ENCODE measurements at regions not wholly inside any gene's neighbourhood (a gene's known extent, or its start where the extent isn't known, plus 50 kb on each side); places are given as distances from the start of the nearest gene placed in this dataset.

DNA sequence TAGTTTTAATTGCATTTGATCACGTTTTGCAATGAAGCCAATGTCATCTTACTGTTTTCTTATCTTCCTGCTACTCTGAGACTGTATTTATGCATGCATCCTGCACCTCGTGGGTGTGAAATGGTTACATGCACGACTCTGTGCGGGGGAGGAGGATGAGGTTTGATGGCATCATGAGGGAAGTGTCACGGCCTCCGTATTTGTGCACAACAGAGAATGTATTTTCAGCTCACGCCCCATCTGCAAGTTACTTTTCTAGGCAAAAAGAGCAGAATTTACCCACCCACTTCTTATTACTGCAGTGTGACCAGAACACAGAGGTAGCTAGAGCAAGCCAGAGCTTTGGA, 145.1 kb downstream of the TDRD15 start:
- Histone ChIP-seq H3K4me1 (ENCODE audit: control insufficient read depth, insufficient read depth, low read length) (no peaks in the 10 kb centered on the region), H3K9me3 (ENCODE audit: control insufficient read depth, insufficient read depth, low read length) (no peaks in the 10 kb centered on the region), H3K36me3 (ENCODE audit: control insufficient read depth, insufficient read depth, low read length) (no peaks in the 10 kb centered on the region), H3K27me3 (ENCODE audit: control insufficient read depth, insufficient read depth, low read length) (no peaks in the 10 kb centered on the region), H3K27ac (ENCODE audit: low read length) (no peak overlapping the region), H3K4me3 (ENCODE audit: low read length) (no peak overlapping the region)
- H3K4me1 Mint-ChIP-seq: no peaks in the 10 kb centered on the region
- H3K36me3 Mint-ChIP-seq: no peaks in the 10 kb centered on the region
- peaks cover 0 to 2% of the 10 kb centered on the region in 2 donors for H3K9me3 Mint-ChIP-seq
- no peak overlapping the region for H3K4me3 Mint-ChIP-seq
- H3K27ac Mint-ChIP-seq: no peak overlapping the region
- TF ChIP-seq, protein P1, sequence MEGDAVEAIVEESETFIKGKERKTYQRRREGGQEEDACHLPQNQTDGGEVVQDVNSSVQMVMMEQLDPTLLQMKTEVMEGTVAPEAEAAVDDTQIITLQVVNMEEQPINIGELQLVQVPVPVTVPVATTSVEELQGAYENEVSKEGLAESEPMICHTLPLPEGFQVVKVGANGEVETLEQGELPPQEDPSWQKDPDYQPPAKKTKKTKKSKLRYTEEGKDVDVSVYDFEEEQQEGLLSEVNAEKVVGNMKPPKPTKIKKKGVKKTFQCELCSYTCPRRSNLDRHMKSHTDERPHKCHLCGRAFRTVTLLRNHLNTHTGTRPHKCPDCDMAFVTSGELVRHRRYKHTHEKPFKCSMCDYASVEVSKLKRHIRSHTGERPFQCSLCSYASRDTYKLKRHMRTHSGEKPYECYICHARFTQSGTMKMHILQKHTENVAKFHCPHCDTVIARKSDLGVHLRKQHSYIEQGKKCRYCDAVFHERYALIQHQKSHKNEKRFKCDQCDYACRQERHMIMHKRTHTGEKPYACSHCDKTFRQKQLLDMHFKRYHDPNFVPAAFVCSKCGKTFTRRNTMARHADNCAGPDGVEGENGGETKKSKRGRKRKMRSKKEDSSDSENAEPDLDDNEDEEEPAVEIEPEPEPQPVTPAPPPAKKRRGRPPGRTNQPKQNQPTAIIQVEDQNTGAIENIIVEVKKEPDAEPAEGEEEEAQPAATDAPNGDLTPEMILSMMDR (IDR thresholded peaks at IDR 0.05): no peak
- ATAC-seq (no peak), DNase-seq (no peak)
- intact Hi-C loops (cut with micrococcal nuclease): no loop called here
- 67% methylated on average over 7 of the region's 7 CpGs for WGBS (ENCODE audit: insufficient coverage)
- H3K27me3 Mint-ChIP-seq (ENCODE audit: low read depth in 2 of 2): no peaks in the 10 kb centered on the region

DNA sequence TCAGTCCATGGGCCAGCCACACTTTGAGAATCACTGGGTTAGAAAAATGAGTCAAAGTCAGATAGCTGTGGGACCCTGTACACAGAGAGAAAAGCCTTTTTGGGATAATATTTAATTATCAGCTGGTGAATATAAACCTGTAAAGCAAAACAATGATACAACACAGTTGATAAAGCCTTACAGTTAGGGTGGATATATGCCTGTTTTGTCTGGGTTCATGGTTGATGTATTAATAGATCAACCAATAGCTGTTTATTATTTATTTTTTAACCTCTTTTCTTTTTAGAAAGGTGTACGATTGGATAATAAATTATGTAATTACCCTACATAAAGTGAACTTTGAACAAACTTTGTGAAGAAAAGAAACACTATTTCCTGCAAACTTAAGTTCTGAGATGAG, 145.6 kb downstream of the TDRD15 start:
- Mint-ChIP-seq H3K36me3 (no peaks in the 10 kb centered on the region), H3K4me3 (no peak overlapping the region), H3K27ac (no peak overlapping the region), H3K27me3 (ENCODE audit: low read depth in 2 of 2) (no peaks in the 10 kb centered on the region), H3K4me1 (no peaks in the 10 kb centered on the region), H3K9me3 (peaks cover 0 to 2% of the 10 kb centered on the region in 2 donors)
- WGBS (ENCODE audit: insufficient coverage): no CpG with 5 or more reads among the region's 1 CpG
- TF ChIP-seq, protein P1 (IDR thresholded peaks at IDR 0.05): no peak
- Histone ChIP-seq H3K4me3 (ENCODE audit: low read length) (no peak overlapping the region), H3K9me3 (ENCODE audit: control insufficient read depth, insufficient read depth, low read length) (no peaks in the 10 kb centered on the region), H3K27ac (ENCODE audit: low read length) (no peak overlapping the region), H3K27me3 (ENCODE audit: control insufficient read depth, insufficient read depth, low read length) (no peaks in the 10 kb centered on the region), H3K36me3 (ENCODE audit: control insufficient read depth, insufficient read depth, low read length) (no peaks in the 10 kb centered on the region), H3K4me1 (ENCODE audit: control insufficient read depth, insufficient read depth, low read length) (no peaks in the 10 kb centered on the region)
- ATAC-seq (no peak), DNase-seq (no peak)
- intact Hi-C loops (cut with micrococcal nuclease): no loop called here

DNA sequence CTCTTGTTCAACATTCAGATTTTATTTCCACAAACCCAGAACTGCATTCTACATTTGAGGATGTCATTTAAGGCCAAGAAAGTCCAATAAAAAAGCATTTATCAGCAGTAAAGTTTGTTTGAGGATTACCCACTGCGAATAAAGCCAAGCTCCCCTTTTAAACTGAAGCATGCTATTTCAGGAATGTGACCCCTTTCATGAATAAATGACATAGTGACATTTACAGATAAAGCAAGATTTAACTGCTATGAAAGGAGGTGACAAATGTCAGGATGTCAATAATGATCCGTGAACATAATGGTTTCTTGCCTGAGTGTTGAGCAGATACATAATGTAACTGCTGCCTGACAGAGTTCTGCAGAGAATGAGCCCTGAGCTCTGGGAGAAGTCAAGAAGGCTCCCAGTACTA, 146.3 kb downstream of the TDRD15 start:
- H3K36me3 Mint-ChIP-seq: no peaks in the 10 kb centered on the region
- no peak for ATAC-seq
- Histone ChIP-seq H3K27me3 (ENCODE audit: control insufficient read depth, insufficient read depth, low read length) (no peaks in the 10 kb centered on the region), H3K36me3 (ENCODE audit: control insufficient read depth, insufficient read depth, low read length) (no peaks in the 10 kb centered on the region), H3K4me3 (ENCODE audit: low read length) (no peak overlapping the region), H3K9me3 (ENCODE audit: control insufficient read depth, insufficient read depth, low read length) (no peaks in the 10 kb centered on the region), H3K27ac (ENCODE audit: low read length) (no peak overlapping the region), H3K4me1 (ENCODE audit: control insufficient read depth, insufficient read depth, low read length) (no peaks in the 10 kb centered on the region)
- H3K27ac Mint-ChIP-seq: no peak overlapping the region
- H3K4me3 Mint-ChIP-seq: no peak overlapping the region
- WGBS (ENCODE audit: insufficient coverage): 95% methylated on average over 2 of the region's 2 CpGs
- H3K9me3 Mint-ChIP-seq: peaks cover 0 to 2% of the 10 kb centered on the region in 2 donors
- TF ChIP-seq, protein P1 (IDR thresholded peaks at IDR 0.05): no peak
- no peaks in the 10 kb centered on the region for H3K27me3 Mint-ChIP-seq (ENCODE audit: low read depth in 2 of 2)
- H3K4me1 Mint-ChIP-seq: no peaks in the 10 kb centered on the region
- DNase-seq: no peak
- intact Hi-C loops (cut with micrococcal nuclease): no loop called here

DNA sequence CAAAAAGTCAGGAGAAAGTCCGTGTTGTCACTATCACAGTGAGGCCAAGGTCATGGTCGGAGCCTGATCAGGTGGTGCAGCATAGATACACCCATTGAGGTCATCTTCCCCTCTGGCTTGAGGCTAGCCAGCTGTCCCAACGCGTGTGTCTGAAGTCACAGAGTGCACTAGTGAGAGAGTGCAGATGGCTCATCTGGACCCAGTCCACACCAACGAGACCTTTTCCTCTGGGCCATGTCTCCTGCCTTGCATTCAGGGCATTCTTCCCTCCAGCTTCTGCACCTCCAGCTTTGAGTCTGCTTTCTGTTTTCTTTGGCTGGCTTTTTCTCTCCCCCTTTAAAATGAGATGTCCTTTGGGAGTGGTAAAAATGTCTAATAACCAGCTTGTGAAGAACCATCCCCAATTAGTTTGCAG, 146.9 kb downstream of the TDRD15 start:
- no peaks in the 10 kb centered on the region for H3K4me1 Mint-ChIP-seq
- H3K27ac Mint-ChIP-seq: no peak overlapping the region
- intact Hi-C loops (cut with micrococcal nuclease): no loop called here
- H3K9me3 Mint-ChIP-seq: peaks cover 0 to 2% of the 10 kb centered on the region in 2 donors
- no peak overlapping the region for H3K27ac ChIP-seq (ENCODE audit: low read length)
- TF ChIP-seq, protein P1 (IDR thresholded peaks at IDR 0.05): no peak
- H3K36me3 ChIP-seq (ENCODE audit: control insufficient read depth, insufficient read depth, low read length): no peaks in the 10 kb centered on the region
- H3K36me3 Mint-ChIP-seq: no peaks in the 10 kb centered on the region
- no peak overlapping the region for H3K4me3 Mint-ChIP-seq
- DNase-seq (no peak), ATAC-seq (no peak)
- H3K4me1 ChIP-seq (ENCODE audit: control insufficient read depth, insufficient read depth, low read length): no peaks in the 10 kb centered on the region
- WGBS (ENCODE audit: insufficient coverage): 92% methylated on average over 5 of the region's 5 CpGs
- H3K27me3 ChIP-seq (ENCODE audit: control insufficient read depth, insufficient read depth, low read length): no peaks in the 10 kb centered on the region
- H3K4me3 ChIP-seq (ENCODE audit: low read length): no peak overlapping the region
- no peaks in the 10 kb centered on the region for H3K9me3 ChIP-seq (ENCODE audit: control insufficient read depth, insufficient read depth, low read length)
- no peaks in the 10 kb centered on the region for H3K27me3 Mint-ChIP-seq (ENCODE audit: low read depth in 2 of 2)
